Fibroblast of the aortic adventitia (primary cell): ENCODE measurements at regions not wholly inside any gene's neighbourhood (a gene's known extent, or its start where the extent isn't known, plus 50 kb on each side); places are given as distances from the start of the nearest gene placed in this dataset.

Source experiments
- DNase-seq: peaks from one replicate; pipeline ENCODE4 v3.0.0-alpha.2; 2010; ENCODE audit warnings: low read depth
- H3K4me3 ChIP-seq: 2 replicates; pipeline ENCODE4 v1.5.1; 2011; ENCODE audit warnings: low read depth, mild to moderate bottlenecking, control low read depth, low read length, moderate library complexity
- TF ChIP-seq, protein P1 (sequence below): IDR thresholded peaks from 2 replicates; pipeline ENCODE4 v1.5.1; 2011; ENCODE audit warnings: mild to moderate bottlenecking, low read length, control low read depth, inconsistent platforms; ENCODE audit not compliant: insufficient read depth

DNA sequence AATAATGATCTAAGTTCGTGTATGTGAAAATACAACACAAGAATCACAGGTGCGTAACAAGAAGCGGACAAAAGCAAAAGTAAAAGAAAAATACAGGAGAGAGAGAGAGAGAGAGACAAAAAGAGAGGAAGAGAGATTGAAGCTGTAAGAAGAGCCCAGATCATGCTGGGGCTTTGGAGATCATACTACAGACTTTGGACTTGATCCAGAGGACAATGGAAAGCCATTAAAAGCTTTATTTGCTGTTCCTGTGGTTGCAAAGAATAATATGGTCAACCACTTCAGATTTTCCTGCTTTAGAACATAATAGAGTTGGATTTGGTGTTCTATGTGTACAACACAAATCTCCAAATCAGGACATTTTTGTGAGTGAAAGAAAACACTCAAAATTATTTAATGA lies 561.4 kb downstream of the CAAP1 start:
- no peak overlapping the region for H3K4me3 ChIP-seq
- TF ChIP-seq, protein P1, sequence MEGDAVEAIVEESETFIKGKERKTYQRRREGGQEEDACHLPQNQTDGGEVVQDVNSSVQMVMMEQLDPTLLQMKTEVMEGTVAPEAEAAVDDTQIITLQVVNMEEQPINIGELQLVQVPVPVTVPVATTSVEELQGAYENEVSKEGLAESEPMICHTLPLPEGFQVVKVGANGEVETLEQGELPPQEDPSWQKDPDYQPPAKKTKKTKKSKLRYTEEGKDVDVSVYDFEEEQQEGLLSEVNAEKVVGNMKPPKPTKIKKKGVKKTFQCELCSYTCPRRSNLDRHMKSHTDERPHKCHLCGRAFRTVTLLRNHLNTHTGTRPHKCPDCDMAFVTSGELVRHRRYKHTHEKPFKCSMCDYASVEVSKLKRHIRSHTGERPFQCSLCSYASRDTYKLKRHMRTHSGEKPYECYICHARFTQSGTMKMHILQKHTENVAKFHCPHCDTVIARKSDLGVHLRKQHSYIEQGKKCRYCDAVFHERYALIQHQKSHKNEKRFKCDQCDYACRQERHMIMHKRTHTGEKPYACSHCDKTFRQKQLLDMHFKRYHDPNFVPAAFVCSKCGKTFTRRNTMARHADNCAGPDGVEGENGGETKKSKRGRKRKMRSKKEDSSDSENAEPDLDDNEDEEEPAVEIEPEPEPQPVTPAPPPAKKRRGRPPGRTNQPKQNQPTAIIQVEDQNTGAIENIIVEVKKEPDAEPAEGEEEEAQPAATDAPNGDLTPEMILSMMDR = no peak
- no peak for DNase-seq

DNA sequence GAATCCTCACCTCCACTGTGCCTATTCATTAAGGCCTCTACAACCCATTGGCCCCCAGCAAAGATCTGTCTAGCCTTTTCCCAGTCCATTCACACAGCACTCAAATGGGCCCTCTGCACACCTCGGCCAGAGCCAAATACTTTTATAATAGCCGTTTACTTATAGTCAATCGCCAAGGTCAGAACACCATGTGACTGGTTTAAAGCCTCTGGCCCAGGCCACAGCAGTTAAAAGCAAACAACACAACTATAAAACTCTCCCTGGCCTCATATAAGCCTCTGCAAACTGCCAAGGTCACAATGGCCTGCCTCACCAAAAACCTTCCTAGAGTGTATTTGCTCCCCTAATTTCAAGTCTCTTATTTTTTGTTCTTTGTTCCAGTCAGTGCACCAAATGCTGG lies 562.6 kb downstream of the CAAP1 start:
- no peak overlapping the region for H3K4me3 ChIP-seq
- DNase-seq = no peak
- TF ChIP-seq, protein P1 = no peak

DNA sequence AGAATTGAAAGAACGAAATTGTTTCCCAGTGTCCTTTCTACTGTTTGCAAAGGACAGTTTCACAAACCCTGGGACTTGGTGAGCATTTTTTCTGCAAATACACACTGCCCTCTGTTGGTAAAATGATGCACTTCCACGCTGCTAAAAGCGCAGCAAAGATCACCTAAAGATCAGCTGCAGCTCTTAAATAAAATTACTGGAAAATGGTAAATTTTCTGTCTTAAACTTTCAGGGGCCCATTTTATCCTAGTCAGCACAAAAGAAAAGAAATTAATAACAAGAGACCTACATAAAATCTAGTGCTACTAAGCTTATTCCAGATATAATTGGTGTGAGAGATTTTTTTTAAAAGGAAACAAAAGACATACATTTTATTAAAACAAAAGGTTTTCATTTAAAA lies 566.0 kb downstream of the CAAP1 start:
- H3K4me3 ChIP-seq = no peak overlapping the region
- TF ChIP-seq, protein P1 = peak; percentile 79
- peak; percentile 79 for DNase-seq

DNA sequence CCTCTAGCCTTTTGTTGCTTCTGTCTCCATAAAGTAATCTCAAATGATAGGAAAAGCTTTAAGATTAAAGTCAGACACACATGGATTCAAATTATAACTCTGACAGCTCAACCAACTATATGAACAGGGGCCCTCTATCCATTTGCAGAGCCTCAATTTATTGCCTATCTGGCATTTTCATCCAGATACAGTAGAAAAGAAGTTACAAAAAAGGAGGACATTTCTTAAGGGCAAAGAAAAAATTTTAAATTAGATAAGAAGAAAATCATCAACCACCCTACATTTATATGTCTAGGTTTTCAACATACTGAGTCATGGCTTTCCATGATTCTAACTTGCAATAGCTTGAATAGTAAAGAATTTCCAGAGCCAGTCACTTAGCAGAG lies 567.2 kb downstream of the CAAP1 start:
- no peak overlapping the region for H3K4me3 ChIP-seq
- TF ChIP-seq, protein P1 = no peak
- DNase-seq = peak; percentile 17

DNA sequence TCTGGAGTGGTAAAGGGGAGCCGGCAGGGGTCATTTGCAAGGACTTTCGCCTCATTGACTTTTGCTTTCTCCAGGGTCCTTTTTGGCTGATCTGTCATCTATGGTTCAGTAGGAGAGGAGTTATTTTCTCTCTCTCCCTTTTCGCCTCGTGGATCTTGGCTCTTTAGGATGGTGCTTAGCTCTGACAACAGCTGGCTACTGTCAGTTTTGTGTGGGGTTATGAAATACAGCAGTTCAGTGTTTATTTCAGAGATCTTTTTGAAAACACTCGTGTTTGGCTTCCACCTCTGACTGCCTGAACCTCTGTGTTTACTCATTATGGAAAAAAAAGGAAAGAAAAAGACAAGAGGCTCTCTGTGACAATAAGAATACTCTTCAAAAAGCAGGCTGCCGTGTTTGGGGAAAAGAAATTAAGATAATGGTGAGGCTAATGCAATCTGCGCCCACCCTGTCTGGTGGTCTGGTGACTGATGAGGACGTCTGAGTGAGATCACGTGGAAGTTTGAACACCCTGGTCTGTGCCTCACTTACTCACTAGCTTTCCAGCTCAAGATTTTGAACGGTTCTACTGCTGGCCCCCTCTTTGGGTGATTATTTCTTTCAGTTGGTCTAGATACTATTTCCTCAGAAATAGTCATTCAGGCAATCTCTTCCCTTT lies 567.7 kb downstream of the CAAP1 start:
- TF ChIP-seq, protein P1 = no peak
- no peak overlapping the region for H3K4me3 ChIP-seq
- DNase-seq = peak; percentile 39

DNA sequence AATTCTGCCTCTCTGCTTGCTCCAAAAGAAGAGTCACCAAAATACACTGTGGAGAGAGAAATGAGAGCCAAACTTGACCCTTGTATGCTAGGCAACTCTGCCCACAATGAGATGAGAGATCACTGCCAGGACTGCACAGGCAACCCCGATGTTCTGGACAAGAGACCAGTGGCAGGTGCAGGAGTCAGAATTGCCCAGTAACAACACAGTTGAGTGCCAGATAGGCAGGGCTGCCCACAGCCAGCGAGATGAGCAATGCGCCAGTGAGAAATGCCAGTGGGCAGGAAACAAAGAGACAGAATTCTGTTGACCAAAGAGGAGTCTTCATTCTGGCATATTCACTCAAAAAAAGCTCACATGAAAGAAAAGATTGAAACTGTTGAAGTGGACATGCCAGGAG lies 570.7 kb downstream of the CAAP1 start:
- TF ChIP-seq, protein P1 = no peak
- H3K4me3 ChIP-seq = no peak overlapping the region
- DNase-seq = no peak

DNA sequence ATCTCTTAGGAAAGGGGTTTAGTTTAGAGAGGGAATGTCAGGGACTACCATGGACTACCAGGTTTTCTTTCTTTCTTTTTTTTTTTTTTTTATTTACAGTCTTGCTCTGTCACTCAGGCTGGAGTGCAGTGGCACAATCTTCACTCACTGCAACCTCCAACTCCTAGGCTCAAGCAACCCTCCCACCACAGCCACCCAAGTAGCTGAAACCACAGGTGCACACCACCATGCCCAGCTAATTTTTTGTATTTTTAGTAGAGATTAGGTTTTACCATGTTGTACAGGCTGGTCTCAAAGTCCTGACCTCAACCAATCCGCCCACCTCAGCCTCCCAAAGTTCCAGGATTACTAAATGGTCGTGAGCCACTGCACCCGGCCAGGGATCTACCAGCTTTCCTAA lies 572.7 kb downstream of the CAAP1 start:
- H3K4me3 ChIP-seq = no peak overlapping the region
- DNase-seq = no peak
- TF ChIP-seq, protein P1 = no peak
